LNCAP (cell line): ENCODE measurements at regions not wholly inside any gene's neighbourhood (a gene's known extent, or its start where the extent isn't known, plus 50 kb on each side); places are given as distances from the start of the nearest gene placed in this dataset.

Source experiments
- CTCF ChIP-seq: fragments of 450-650 bp; IDR thresholded peaks from 2 replicates; pipeline ENCODE4 v1.5.1; 2017; ENCODE audit warnings: mild to moderate bottlenecking

- TF ChIP-seq CTCF: no peak
Observed at GRCh38 chr2:60400462-60401246, 152.8 kb downstream of the BCL11A start.

GRCh38 chr2:60394463-60394862, 159.0 kb downstream of the BCL11A start:
- TF ChIP-seq CTCF: no peak

GRCh38 chr2:60391649-60392375, 161.6 kb downstream of the BCL11A start:
- no peak for TF ChIP-seq CTCF

GRCh38 chr2:60391230-60391629, 162.2 kb downstream of the BCL11A start:
- TF ChIP-seq CTCF: no peak

GRCh38 chr2:60386436-60386835, 167.0 kb downstream of the BCL11A start:
- no peak for TF ChIP-seq CTCF

GRCh38 chr2:60385648-60386047, 167.8 kb downstream of the BCL11A start:
- no peak for TF ChIP-seq CTCF

- TF ChIP-seq CTCF: no peak
Observed at GRCh38 chr2:60383401-60384143, 169.9 kb downstream of the BCL11A start.
